ENCODE measurements at regions not wholly inside any gene's neighbourhood (a gene's known extent, or its start where the extent isn't known, plus 50 kb on each side); places are given as distances from the start of the nearest gene placed in this dataset.

- Histone ChIP-seq H3K27ac (ENCODE audit: low read length) (peak overlapping the region; percentile 90), H3K4me2 (ENCODE audit: low read length) (peak overlapping the region; percentile 92), H4K20me1 (ENCODE audit: insufficient read depth, low read length) (no peaks in the 10 kb centered on the region), H3K79me2 (ENCODE audit: low read length) (no peaks in the 10 kb centered on the region), H3K9ac (ENCODE audit: low read length) (peak overlapping the region; percentile 67), H3K36me3 (replicated peaks; ENCODE audit: low read depth, low read length) (peaks cover 2% of the 10 kb centered on the region), H3K4me3 (ENCODE audit: low read length) (peak overlapping the region; percentile 73), H3K27me3 (ENCODE audit: low read depth, low read length) (no peaks in the 10 kb centered on the region), H3K4me1 (ENCODE audit: low read length) (peaks cover 71% of the 10 kb centered on the region), H2AFZ (ENCODE audit: low read depth, low read length) (no peak overlapping the region), H3K9me3 (ENCODE audit: insufficient read depth, low read length) (no peaks in the 10 kb centered on the region)
- TF ChIP-seq CTCF (IDR thresholded peaks at IDR 0.05; ENCODE audit: low read depth, low read length) (peak; percentile 57), EZH2phosphoT487 (IDR thresholded peaks at IDR 0.05; ENCODE audit: low read depth) (no peak)
These were observed 59.8 kb upstream of the MORC3 start for GRCh38 chr21:36260030-36260787.

GRCh38 chr21:36260802-36261201 lies 59.2 kb upstream of the MORC3 start:
- Histone ChIP-seq H2AFZ (ENCODE audit: low read depth, low read length) (no peak overlapping the region), H3K27me3 (ENCODE audit: low read depth, low read length) (no peaks in the 10 kb centered on the region), H3K4me3 (ENCODE audit: low read length) (peak overlapping the region; percentile 73), H3K79me2 (ENCODE audit: low read length) (no peaks in the 10 kb centered on the region), H3K4me1 (ENCODE audit: low read length) (peaks cover 73% of the 10 kb centered on the region), H3K9ac (ENCODE audit: low read length) (peak overlapping the region; percentile 67), H3K36me3 (replicated peaks; ENCODE audit: low read depth, low read length) (peaks cover 2% of the 10 kb centered on the region), H3K9me3 (ENCODE audit: insufficient read depth, low read length) (no peaks in the 10 kb centered on the region), H4K20me1 (ENCODE audit: insufficient read depth, low read length) (no peaks in the 10 kb centered on the region), H3K27ac (ENCODE audit: low read length) (peak overlapping the region; percentile 90), H3K4me2 (ENCODE audit: low read length) (peak overlapping the region; percentile 92)
- TF ChIP-seq CTCF (IDR thresholded peaks at IDR 0.05; ENCODE audit: low read depth, low read length) (no peak), EZH2phosphoT487 (IDR thresholded peaks at IDR 0.05; ENCODE audit: low read depth) (no peak)

- Histone ChIP-seq H3K4me2 (ENCODE audit: low read length) (no peak overlapping the region), H3K9me3 (ENCODE audit: insufficient read depth, low read length) (no peaks in the 10 kb centered on the region), H3K79me2 (ENCODE audit: low read length) (no peaks in the 10 kb centered on the region)
These were observed 58.5 kb upstream of the MORC3 start for GRCh38 chr21:36261459-36261858.

More at GRCh38 chr21:36261459-36261858, 58.5 kb upstream of the MORC3 start:
- peak overlapping the region; percentile 90; the same call in 1 of the 2 replicates for H3K27ac ChIP-seq (ENCODE audit: low read length)
- H3K9ac ChIP-seq (ENCODE audit: low read length), result no peak overlapping the region
- no peak overlapping the region for H3K4me3 ChIP-seq (ENCODE audit: low read length)
- no peak for TF ChIP-seq EZH2phosphoT487 (IDR thresholded peaks at IDR 0.05; ENCODE audit: low read depth)
- no peak for TF ChIP-seq CTCF (IDR thresholded peaks at IDR 0.05; ENCODE audit: low read depth, low read length)
- no peak overlapping the region for H2AFZ ChIP-seq (ENCODE audit: low read depth, low read length)
- H3K27me3 ChIP-seq (ENCODE audit: low read depth, low read length), result no peaks in the 10 kb centered on the region
- no peaks in the 10 kb centered on the region for H4K20me1 ChIP-seq (ENCODE audit: insufficient read depth, low read length)
- peaks cover 68% of the 10 kb centered on the region for H3K4me1 ChIP-seq (ENCODE audit: low read length)
- H3K36me3 ChIP-seq (replicated peaks; ENCODE audit: low read depth, low read length), result peaks cover 2% of the 10 kb centered on the region

Data from OCI-LY3 (cell line).